ENCODE measurements at regions not wholly inside any gene's neighbourhood (a gene's known extent, or its start where the extent isn't known, plus 50 kb on each side); places are given as distances from the start of the nearest gene placed in this dataset.

DNA sequence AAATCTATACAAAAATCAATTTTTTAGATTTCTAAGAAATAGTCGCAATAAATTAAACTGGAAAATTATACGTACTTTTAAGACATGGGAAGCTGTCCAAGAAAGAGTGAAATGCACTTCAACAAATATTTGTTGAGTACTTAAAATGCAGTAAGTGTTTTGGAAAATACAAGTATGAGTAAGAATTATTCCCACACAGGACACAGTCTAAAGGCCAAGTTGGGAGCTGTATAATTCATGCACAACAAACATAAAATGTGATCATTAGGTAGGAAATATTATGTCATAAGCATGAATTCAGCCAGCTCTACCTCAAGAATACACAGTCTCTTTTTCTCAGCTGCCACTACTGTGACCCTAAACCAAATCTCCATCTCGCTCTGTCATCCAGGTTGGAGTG, 267.6 kb downstream of the CNTN3 start:
- no peak for FAIRE-seq

DNA sequence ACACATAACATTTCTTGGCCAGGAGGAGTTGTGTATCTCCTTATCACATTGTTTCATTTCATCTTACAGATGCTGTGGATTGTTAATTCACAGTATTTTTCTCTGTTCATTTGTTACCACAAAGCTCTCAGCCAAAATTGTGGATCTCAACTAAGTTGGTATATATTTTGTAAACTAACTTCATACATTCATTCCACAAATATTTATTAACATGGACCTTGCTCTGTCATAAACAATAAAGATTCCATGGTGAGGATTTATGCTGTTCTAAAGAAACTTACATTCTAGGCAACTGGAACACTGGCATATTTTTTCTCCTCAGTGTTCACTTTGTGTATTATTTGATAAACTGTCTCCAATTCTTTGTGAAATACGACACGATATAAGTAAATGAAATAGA, 268.8 kb downstream of the CNTN3 start:
- FAIRE-seq: no peak

DNA sequence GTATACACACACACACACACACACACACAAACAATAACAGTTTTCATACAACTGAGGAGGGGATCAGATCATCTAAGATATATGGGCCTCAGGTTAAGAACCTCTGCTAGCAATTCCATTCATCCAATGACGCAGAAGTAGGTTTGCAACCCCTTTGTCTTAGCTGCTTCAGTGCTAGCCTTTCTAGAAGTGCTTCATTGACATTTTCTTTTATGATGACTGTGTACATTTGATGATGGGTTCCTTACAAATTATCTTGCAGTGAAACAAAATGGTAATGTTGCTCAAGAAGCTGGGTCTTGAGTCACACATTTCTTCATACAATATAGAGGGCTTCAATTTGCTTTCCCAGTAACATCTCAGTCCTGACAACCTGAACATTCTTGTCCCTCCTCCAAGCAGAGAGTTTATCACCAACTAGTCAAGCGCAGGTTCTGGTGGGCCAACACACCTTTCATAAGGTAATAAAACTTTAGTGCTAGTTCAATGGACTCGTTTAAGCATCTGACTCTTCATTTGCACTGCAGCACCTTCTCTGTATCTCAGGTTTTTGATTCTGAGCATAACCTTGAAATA, 269.5 kb downstream of the CNTN3 start:
- no peak for FAIRE-seq

DNA sequence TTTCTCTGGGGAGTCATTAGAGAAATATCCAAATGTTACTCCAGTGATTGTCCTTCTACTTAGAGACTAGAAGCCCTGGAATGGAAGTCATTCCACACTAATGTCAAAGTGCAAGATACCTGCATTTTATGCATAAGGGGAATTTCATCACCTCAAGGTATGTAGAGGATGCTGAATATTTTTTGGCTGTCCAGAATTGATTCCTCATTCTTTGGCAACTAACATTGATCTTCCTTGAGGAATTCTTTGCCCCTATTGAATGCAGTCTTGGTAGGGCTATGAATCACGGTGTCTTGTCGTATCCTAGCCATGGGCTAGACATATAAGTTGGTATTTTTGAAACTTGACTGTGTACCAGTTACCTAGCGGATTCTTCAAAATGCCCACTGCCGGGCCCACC, 271.1 kb downstream of the CNTN3 start:
- FAIRE-seq: no peak

DNA sequence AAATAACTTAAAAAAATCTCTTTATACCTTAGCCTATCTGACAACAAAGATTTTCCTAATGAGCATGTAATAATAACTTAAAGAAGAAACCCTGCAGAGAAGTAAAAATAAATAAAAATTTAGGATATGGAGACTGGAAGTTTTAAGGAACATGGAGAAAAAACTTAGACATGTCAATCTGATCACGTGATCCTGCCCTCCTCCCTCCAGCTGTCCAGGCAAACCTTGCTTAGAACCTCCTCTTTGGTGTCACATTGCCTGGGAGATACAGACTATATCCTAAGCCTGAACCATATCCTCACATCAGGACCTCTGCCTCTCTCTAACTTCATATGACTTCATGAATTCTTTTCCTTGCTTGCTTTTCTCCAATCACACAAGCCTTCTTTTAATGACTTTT, 275.5 kb downstream of the CNTN3 start:
- no peak for FAIRE-seq

DNA sequence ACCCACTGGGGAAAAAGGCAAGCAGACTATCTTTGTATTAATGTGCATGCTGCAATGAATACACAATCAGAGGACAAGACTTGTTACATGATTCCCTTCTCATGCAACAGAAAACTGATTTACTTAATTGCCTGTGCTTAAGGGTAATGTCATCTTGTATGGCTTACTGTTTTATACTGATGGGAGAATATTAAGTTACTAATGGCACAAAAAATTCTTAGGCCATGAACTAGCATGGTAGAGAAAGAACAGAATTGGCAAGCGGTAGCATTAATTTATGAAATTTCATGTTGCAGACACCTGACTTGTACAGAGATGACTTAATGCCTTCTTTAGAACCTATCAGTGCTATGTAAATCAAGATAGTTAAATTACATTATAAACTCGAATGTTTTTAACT, 282.3 kb downstream of the CNTN3 start:
- FAIRE-seq: no peak

DNA sequence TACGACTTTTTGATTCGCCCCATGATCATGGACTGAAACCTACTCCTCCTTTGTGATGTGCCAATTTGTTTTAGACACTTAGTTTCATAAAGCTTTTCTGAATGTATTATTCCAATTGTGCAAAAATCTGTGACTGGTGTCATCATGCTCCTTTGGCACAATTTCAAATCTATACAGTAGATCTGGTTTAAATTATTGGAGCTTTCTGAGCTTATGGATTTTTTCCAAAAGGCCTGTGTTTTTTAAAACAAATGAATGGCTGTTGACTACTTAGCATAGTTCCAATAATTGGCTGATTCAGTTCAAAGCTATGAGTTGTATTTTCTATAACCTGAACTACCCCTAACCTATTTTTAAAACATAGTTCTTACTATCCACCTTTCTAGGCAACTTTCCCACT, 282.7 kb downstream of the CNTN3 start:
- FAIRE-seq: no peak

DNA sequence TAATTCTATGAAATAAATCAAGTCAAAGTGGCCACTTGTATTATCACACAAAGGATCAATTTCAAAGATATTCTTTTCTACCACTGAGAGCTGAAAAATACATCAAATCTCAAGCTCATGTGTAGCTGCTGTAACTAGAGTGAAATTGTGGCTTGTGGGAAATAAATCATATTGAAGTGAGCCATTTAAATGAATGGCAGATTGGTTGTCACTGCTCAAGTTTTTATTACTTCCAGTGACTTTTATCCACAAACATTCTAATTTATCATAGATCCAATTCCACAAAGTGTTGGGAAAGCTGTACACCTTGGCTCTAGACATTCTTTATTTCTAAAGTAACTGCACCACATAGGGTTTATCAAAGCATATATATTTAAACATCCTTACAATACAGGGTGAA, 285.4 kb downstream of the CNTN3 start:
- no peak for FAIRE-seq

DNA sequence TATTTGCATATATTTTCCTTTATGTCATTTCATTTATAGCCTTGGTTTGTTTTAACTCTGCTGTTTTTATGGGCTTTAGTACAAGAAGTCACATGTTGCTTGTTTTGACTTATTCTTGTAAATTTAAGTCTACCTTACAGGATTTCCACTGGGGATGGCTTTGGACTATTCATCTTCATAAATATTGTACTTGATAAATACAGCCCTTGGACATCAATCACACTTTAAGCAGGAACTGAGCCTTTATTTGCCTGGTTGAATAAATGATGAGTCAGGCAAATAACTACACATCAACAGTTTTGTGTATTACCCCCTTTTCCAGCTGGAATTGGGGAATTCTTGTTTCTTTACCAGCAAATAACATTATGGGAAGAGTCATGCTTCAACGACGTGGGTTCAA, 286.0 kb downstream of the CNTN3 start:
- no peak for FAIRE-seq

DNA sequence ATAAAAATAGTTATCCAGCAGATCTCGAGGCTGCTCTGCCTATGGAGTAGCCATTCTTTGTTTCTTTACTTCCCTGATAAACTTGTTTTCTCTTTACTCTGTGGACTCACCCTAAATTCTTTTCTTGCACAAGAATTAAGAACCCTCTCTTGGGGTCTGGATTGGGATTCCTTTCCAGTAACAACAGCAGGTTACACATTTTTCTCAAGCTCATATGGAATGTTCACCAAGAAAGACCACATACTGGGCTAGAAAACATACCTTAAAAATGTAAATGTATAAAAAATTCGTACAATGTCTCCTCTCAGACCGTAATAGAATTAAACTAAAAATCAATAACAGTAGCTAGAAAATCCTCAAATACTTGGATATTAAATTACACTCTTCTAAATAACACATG, 299.2 kb downstream of the CNTN3 start:
- FAIRE-seq: no peak

DNA sequence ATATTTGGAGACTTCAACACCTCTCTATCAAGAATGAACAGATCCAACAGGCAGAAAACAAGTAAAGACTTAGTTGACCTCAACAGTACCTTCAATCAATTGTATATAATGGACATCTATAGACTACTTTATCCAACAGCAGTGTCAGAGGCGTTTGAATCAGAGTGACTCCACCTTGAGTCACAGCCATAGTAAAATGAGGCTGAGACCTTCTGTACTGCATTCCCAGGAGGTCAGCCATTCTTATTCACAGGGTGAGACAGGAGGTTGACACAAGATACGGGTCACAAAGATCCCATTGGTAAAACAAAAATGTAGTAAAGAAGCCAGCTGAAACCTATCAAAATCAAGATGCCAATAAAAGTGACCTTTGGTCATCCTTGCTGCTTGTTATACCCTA, 299.8 kb downstream of the CNTN3 start:
- no peak for FAIRE-seq

DNA sequence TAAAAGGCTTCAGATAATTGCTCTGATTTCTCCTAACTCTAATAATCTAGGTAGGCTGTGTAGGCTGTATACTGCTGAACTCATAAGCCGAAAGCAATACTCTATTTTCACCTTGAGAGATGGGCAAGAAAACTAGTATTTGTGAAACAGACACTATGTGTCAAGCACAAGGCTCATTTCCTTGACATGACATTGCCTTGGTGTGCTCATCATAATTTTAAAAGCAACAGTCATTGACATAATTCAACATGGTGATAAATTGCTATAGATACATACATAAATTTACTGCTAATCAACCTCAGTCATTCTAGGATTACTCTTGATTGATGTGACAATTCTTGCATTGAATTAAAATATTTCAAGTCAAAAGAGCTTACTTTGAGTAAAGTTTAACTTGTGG, 304.7 kb downstream of the CNTN3 start:
- FAIRE-seq: no peak

DNA sequence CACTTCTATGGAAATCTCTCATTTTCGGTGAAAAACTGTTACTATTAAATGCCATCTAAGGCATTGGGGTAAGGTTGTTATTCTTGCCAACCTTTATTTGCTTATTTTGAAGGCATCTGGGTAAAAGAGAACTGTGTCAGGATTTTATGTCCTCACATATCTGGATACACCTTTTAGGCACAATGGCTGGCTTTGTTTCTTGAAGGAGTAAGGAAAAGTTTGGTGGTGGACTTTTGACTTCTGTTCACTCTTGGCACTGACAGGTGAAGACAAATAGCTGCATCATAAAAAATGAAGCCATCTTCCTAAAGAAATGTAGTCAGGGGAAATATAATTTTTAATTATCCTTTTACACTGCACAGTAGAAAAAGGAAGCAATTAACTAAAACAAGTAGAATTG, 310.0 kb downstream of the CNTN3 start:
- FAIRE-seq: no peak

DNA sequence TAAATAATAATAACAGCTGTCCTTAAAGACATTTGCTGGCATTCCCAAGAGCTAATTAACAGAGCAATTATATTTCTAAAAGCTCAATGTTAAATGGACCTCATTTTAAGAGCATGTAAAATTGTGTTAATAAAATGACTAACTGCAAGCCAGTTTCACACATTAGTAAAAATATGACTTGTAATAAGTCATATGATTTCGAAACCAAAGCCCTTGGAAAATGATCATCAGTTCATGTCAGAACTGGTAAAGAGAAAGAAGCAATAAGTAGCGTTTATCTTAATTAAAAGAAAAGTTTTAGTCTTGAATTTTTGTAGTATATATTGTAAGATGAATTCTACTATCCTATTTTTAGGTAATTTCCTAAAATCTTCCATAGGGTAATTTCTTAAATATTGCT, 310.7 kb downstream of the CNTN3 start:
- FAIRE-seq: no peak

DNA sequence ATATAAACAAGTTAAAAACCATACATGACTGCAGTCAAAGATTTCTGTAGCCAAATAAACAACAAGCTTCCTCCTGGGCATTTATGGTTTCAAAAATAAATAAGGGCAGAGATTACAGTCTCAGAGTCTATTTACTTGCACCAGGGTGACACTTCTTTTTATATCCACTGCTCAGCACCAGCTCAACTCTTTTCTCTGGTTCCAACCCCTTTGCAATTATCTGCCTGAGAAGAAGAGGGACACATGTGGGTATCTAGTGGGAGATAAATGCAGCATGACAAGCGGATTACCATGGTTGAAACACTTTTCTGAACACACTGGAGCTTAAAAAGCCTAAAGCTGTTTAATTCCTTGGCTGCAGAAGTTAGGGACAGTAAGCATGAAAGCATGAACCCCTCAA, 311.5 kb downstream of the CNTN3 start:
- no peak for FAIRE-seq

DNA sequence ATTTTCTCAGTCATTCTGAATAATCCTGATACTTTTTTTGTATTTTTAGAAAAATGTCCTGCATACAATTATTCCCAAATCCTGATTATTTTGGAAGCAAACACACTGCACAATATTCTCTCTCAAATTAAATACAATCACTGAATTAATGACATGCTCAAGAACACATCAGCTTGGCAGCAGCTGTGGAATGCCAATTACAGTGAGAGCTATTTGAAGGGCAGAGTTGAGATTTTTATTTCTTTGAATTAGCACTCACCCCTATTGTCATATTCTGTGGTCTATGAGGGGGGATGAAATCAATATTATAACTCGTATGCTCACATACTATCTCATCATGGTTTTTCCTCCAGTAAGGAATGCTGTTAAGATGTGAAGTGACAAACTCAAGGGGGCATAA, 312.2 kb downstream of the CNTN3 start:
- FAIRE-seq: no peak

DNA sequence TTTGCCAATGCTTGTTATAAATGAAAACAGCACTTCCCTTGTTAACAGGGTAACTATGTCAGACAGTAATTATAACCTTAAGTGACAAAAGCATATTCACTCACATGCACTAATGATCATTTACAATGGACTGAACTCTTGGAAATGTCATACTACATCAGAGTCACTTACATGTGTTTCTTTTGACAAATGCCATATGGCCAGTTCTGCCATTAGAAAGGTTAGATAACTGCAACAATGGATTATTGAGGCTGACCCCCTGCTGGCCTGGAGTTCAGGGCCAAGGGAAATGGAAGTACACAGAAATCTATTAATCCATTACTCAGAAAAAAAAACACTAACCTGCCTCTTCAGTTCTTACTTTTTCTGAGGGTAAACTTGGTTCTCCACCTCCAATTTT, 313.4 kb downstream of the CNTN3 start:
- FAIRE-seq: no peak

DNA sequence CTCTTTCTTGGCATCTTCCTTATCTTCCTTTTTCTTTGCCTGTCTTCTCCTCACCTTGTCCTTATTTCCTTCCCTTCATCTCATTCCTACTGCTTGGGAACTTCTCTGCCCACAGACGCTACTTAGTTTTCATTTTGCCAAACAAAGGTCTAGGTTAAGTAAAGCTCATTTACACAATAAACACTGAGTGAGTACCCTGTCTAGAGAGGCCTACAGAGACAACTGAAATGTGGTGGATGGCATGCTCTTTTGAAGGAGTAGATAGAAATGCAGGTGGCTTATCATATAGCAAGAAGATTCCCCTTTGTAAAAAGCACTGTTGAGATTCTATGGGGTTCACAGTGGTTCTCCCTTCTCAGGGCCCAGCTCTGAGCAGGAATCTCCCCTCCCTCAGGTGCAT, 319.0 kb downstream of the CNTN3 start:
- no peak for FAIRE-seq

DNA sequence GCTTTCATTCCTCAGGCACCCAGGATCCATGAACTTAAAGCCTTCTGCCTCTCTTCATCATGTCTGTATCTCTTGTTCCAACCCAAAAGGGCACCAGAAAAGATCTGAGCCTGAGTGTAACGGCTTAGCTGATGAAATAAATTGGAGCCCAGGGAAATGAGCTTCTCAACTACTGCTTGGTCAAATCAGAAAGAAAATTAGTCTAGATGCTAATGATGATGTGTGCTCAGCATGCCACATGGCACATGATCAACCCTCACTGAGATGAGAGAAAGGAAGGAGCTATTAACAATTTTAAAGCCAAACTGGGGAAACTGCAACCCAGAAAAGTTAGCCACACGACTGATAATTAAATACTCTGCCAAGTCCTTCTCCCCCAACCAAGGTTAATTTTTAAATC, 325.7 kb downstream of the CNTN3 start:
- FAIRE-seq: no peak

DNA sequence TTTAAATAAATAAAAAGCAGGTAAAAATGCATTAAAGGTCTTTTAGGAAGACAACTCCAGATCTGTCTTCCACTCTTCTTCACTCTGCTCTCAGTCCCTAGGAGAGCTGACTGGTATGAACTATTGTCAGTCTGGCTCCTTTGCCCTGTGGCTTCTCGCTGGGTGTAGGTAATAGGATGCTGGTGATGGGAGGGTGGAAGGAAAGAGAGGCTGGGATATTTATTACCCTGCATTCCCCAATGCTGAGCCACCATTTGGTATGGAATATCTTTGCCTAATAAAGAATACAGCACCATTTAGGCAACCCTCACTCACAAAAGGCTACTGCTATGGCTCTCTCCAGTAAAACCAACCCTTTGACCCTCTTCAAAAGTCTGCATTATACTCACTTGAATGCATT, 326.9 kb downstream of the CNTN3 start:
- no peak for FAIRE-seq

DNA sequence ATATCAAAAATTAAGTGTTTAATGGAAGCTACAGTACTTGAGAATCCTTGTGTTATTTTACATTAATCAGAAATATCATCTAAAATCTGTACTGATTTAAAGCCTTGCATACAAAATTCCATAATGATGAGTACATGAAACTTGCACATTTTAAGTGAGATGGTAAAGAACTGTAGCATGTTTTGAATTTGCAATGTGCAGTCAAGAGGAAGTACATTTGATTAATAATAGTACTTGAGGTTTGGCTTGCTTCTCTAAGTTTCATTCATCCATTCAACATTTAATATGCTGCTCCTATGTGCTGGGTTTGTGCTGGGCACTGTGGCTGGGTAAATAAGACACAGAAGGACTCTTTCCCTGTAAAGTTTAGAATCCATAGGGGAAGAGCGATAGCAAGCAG, 332.3 kb downstream of the CNTN3 start:
- no peak for FAIRE-seq

DNA sequence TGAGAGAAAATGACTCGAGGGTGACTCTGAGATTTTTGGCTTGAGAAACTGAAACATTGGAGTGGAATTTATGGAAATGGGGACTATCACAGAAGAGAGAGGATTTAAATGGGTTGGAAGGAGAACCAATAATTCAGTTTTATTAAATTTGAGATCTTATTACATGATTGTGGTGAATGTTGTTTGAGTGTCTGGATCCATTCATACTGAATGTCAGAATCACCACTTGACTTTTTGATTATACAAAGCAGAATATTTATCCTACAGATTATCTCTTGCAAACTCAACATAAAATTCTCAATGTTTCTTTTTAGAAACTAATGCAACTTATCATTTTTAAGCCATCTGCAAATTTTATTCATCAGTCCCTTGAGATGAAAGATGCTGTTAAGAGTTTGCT, 332.8 kb downstream of the CNTN3 start:
- FAIRE-seq: no peak

DNA sequence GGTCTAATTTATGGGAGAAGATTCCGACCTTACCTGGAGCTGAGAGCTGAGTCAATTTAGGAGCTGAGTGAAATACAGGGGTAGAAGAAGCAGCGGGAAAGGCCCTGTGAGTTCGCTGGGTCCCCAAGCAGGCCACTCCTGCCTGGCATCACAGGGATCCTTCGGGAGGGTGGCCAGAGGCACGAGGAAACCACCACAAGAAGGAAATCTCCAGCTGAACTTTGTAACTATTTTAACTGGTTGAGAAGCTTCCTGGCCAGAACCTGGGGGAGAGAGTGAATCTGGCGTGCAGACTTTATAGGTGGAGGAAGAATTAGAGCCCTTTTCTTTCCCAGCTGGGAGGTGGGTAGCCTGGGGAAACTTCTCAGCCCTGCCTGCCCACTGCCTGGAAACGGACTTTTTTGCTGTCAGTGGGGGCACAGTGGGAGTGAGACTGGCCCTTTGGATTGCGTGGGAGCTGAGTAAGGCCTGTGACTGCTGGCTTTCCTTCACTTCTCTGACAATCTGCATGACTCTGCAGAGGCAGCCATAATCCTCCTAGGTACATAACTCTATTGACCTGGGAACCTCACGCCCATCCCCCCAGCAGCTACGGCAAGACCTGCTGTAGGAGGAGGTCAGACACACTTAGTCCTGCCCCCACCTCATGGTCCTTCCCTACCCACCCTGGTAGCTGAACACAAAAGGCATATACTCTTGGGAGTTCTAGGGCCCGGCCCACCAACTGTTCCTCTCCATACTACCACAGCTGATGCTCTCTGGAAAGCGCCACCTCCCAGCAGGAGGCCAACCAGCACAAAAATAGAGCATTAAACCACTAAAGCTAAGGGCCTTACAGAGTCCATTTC, 340.7 kb downstream of the CNTN3 start:
- no peak for FAIRE-seq

DNA sequence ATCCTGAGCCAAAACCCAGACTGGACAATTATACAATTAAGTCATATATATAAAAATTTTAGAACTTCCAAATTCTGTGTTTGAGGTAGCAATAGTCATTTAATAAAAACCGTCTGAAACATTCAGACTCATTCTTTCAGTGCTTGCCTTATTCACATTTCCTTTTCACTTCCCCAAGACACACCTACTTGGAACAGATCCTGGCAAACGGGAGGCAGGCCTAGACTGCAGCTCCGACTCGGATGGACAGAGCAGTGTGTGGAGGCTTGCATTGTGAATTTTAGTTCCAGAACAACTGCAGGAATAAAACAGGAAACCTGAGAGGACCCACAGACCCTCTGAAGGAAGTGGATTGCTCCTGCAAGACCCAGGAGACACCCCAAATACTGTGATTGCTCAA, 341.4 kb downstream of the CNTN3 start:
- no peak for FAIRE-seq

DNA sequence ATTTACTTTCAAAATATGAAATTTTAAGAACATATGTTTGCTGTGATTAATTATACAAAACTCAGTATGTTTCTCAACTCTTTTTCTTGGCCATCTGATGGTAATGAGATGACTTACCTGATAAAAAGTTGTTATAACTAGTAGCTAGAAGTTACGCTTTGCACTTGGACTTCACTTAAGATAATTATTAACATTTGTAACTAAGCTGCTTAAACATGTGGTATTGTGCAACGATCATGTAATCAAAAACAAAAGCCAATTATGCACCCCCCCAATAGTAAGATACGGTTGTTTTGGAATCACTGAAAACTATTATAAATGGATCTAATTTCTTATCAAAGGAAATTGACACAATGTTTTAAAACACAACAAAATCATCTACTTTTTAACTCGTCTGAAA, 342.9 kb downstream of the CNTN3 start:
- no peak for FAIRE-seq
